Sigmoid colon (tissue), 6 donors: ENCODE measurements at regions not wholly inside any gene's neighbourhood (a gene's known extent, or its start where the extent isn't known, plus 50 kb on each side); places are given as distances from the start of the nearest gene placed in this dataset.

ENCODE experiments used
- DNase-seq: peaks from one replicate; pipeline ENCODE4 v3.0.0-alpha.2; 2019
- H3K27ac ChIP-seq, 4 donors: fragments of 200-600 bp; sonication (generic); one replicate each; pipeline ENCODE4 v1.5.1; 2016 to 2019; ENCODE audit warnings: mild to moderate bottlenecking in 1 of 4
- H3K27me3 ChIP-seq, 3 donors: fragments of 200-600 bp; sonication (generic); one replicate each; pipeline ENCODE4 v1.5.1; 2019; ENCODE audit warnings: mild to moderate bottlenecking in 1 of 3
- H3K36me3 ChIP-seq, 4 donors: fragments of 200-600 bp; sonication (generic); one replicate each; pipeline ENCODE4 v1.5.1; 2016 to 2019
- H3K4me1 ChIP-seq, 4 donors: fragments of 200-600 bp; sonication (generic); one replicate each; pipeline ENCODE4 v1.5.1; 2017 to 2019
- H3K4me3 ChIP-seq, 4 donors: fragments of 200-600 bp; sonication (generic); one replicate each; pipeline ENCODE4 v1.5.1; 2017 to 2019; ENCODE audit warnings: mild to moderate bottlenecking in 2 of 4, moderate library complexity in 1 of 4
- H3K9me3 ChIP-seq, 4 donors: fragments of 200-600 bp in 3 of 4; sonication (generic) in 3 of 4; one replicate each; pipeline versions ENCODE4 v1.5.1 to v1.6.1; 2013 to 2019
- EP300 ChIP-seq, 4 donors: sonication (generic); formaldehyde crosslinking; IDR thresholded peaks; one replicate each; pipeline ENCODE4 v1.6.1; 2017; ENCODE audit warnings: antibody characterized with exemption in 4 of 4
- POLR2A ChIP-seq, 2 donors: fragments of 450-650 bp; IDR thresholded peaks; one replicate each; pipeline ENCODE4 v1.6.1; 2016; ENCODE audit warnings: antibody characterized with exemption in 2 of 2, mild to moderate bottlenecking in 2 of 2, moderate library complexity in 2 of 2
- POLR2AphosphoS5 ChIP-seq, 4 donors: sonication (generic); formaldehyde crosslinking; IDR thresholded peaks; one replicate each; pipeline ENCODE4 v1.6.1; 2017; ENCODE audit warnings: antibody characterized with exemption in 4 of 4
- WGBS, 2 donors: extraction: QIAGEN DNeasy Blood & Tissue Kit; methylation state at CpG; one replicate each; pipeline ENCODE4 v1.1.7; 2013; 5-methylcytosine and 5-hydroxymethylcytosine counted together
- intact Hi-C: fragments of 100-400 bp; cut with DNase I; formaldehyde crosslinking; loops from one replicate; pipeline ENCODE4 v1.15.1; 2023
- TF ChIP-seq, protein P1 (sequence below), 4 experiments: fragments of 450-650 bp in 3 of 4; fragments of 200-600 bp in 1 of 4; IDR thresholded peaks; one replicate each; pipeline ENCODE4 v1.5.1; 2016 to 2019; ENCODE audit warnings: antibody characterized with exemption in 4 of 4, mild to moderate bottlenecking in 3 of 4, moderate library complexity in 2 of 4
- donor health status: healthy with polysubstance abuse.
- donor health status: healthy.

GRCh38 chr2:81942136-81942680, 1637.7 kb upstream of the LRRTM1 start:
- Histone ChIP-seq H3K27ac (no peak overlapping the region), H3K36me3 (no peaks in the 10 kb centered on the region), H3K9me3 (no peaks in the 10 kb centered on the region), H3K4me1 (no peaks in the 10 kb centered on the region), H3K27me3 (no peaks in the 10 kb centered on the region), H3K4me3 (no peak overlapping the region)
- TF ChIP-seq POLR2A (IDR thresholded peaks at IDR 0.05) (no peak), POLR2AphosphoS5 (IDR thresholded peaks at IDR 0.05) (no peak), EP300 (IDR thresholded peaks at IDR 0.05) (no peak)
- TF ChIP-seq, protein P1, sequence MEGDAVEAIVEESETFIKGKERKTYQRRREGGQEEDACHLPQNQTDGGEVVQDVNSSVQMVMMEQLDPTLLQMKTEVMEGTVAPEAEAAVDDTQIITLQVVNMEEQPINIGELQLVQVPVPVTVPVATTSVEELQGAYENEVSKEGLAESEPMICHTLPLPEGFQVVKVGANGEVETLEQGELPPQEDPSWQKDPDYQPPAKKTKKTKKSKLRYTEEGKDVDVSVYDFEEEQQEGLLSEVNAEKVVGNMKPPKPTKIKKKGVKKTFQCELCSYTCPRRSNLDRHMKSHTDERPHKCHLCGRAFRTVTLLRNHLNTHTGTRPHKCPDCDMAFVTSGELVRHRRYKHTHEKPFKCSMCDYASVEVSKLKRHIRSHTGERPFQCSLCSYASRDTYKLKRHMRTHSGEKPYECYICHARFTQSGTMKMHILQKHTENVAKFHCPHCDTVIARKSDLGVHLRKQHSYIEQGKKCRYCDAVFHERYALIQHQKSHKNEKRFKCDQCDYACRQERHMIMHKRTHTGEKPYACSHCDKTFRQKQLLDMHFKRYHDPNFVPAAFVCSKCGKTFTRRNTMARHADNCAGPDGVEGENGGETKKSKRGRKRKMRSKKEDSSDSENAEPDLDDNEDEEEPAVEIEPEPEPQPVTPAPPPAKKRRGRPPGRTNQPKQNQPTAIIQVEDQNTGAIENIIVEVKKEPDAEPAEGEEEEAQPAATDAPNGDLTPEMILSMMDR (IDR thresholded peaks at IDR 0.05), result no peak
- DNase-seq, result no peak
- intact Hi-C loops, result no loop called here

GRCh38 chr2:81940266-81940955, 1635.9 kb upstream of the LRRTM1 start:
- TF ChIP-seq EP300 (IDR thresholded peaks at IDR 0.05) (no peak), POLR2AphosphoS5 (IDR thresholded peaks at IDR 0.05) (no peak), POLR2A (IDR thresholded peaks at IDR 0.05) (no peak)
- TF ChIP-seq, protein P1 (IDR thresholded peaks at IDR 0.05), result no peak
- no peaks in the 10 kb centered on the region for H3K4me1 ChIP-seq
- intact Hi-C loops, result no loop called here
- 50 to 70% methylated on average over 7 of the region's 7 CpGs for WGBS, 2 donors
- H3K9me3 ChIP-seq, result no peaks in the 10 kb centered on the region
- H3K36me3 ChIP-seq, result no peaks in the 10 kb centered on the region
- no peak overlapping the region for H3K4me3 ChIP-seq
- H3K27ac ChIP-seq, result no peak overlapping the region
- H3K27me3 ChIP-seq, result no peaks in the 10 kb centered on the region
- no peak for DNase-seq

- no peaks in the 10 kb centered on the region for H3K9me3 ChIP-seq
- no peak for TF ChIP-seq EP300 (IDR thresholded peaks at IDR 0.05)
- TF ChIP-seq, protein P1 (IDR thresholded peaks at IDR 0.05), result no peak
- H3K27me3 ChIP-seq, result no peaks in the 10 kb centered on the region
- no peak overlapping the region for H3K27ac ChIP-seq
- no peak for DNase-seq
- H3K4me1 ChIP-seq, result no peaks in the 10 kb centered on the region
- intact Hi-C loops, result no loop called here
- no peak overlapping the region for H3K4me3 ChIP-seq
- WGBS, 2 donors, result 73 to 74% methylated on average over 1 of the region's 1 CpG
- no peaks in the 10 kb centered on the region for H3K36me3 ChIP-seq
Measured at GRCh38 chr2:81937944-81938343, 1633.4 kb upstream of the LRRTM1 start.

DNA sequence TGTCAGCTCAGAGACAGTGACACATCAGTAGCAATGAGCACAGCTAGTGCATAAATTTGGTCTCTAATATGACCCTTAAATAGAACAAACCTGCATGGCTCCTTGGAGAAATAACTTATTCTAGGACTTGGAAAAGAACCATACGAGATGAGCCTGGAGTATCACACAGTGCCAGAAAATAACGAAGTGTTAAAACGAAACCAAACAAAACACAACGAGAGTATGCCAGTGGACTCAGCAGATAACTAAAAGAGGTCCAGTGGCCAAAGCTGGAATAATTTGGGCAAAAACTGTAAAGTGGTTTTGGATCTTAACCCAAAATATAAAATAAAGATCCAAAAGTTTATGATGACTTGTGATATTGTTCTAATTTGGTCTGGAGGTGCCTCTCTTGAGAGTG, 1599.0 kb upstream of the LRRTM1 start:
- H3K27ac ChIP-seq, result no peak overlapping the region
- H3K27me3 ChIP-seq, result no peaks in the 10 kb centered on the region
- intact Hi-C loops, result no loop called here
- H3K9me3 ChIP-seq, result no peaks in the 10 kb centered on the region
- no peaks in the 10 kb centered on the region for H3K36me3 ChIP-seq
- no peak for DNase-seq
- H3K4me3 ChIP-seq, result no peak overlapping the region
- no peaks in the 10 kb centered on the region for H3K4me1 ChIP-seq
- TF ChIP-seq POLR2AphosphoS5 (IDR thresholded peaks at IDR 0.05), result no peak
- TF ChIP-seq, protein P1 (IDR thresholded peaks at IDR 0.05), result no peak
- no peak for TF ChIP-seq POLR2A (IDR thresholded peaks at IDR 0.05)
- no peak for TF ChIP-seq EP300 (IDR thresholded peaks at IDR 0.05)
- WGBS, 2 donors, result 89 to 91% methylated on average over 4 of the region's 4 CpGs

DNA sequence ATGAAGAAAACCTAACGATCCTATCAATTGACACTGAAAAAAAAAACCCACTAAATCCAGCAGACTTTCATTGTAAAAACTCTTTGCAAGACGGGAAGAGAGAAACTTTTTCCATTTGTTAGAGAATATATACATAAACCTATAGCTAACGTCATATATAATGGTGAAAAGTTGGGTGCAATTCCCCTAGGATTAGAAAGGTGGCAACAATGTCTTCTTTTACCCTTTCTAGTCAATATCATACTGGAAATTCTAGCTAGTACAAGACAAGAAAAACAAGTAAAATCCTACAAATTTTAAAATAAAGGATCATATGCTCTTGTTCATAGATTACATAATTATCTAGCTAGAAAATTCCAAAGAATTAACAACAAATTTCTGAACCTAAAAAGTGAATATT, 1596.5 kb upstream of the LRRTM1 start:
- no peak overlapping the region for H3K27ac ChIP-seq
- H3K9me3 ChIP-seq, result no peaks in the 10 kb centered on the region
- H3K4me3 ChIP-seq, result no peak overlapping the region
- DNase-seq, result no peak
- TF ChIP-seq EP300 (IDR thresholded peaks at IDR 0.05), result no peak
- no peak for TF ChIP-seq POLR2A (IDR thresholded peaks at IDR 0.05)
- TF ChIP-seq POLR2AphosphoS5 (IDR thresholded peaks at IDR 0.05), result no peak
- TF ChIP-seq, protein P1 (IDR thresholded peaks at IDR 0.05), result no peak
- WGBS, 2 donors, result 52 to 70% methylated on average over 3 of the region's 3 CpGs
- peaks cover 0 to 3% (median 1%) of the 10 kb centered on the region in 4 donors for H3K4me1 ChIP-seq
- intact Hi-C loops, result no loop called here
- H3K36me3 ChIP-seq, result no peaks in the 10 kb centered on the region
- no peaks in the 10 kb centered on the region for H3K27me3 ChIP-seq
